GM19455 (cell line): ENCODE measurements at regions not wholly inside any gene's neighbourhood (a gene's known extent, or its start where the extent isn't known, plus 50 kb on each side); places are given as distances from the start of the nearest gene placed in this dataset.
"Not testable (repeated sequence)": the region's sequence is repeated elsewhere in the genome, so short reads cannot be mapped to it uniquely, and the experiment has no call there.

ENCODE experiments used
- ATAC-seq: cut with Tn5 transposase; IDR thresholded peaks from one replicate; pipeline ENCODE4 v1.9.1; 2021; ENCODE audit not compliant: unreplicated experiment

DNA sequence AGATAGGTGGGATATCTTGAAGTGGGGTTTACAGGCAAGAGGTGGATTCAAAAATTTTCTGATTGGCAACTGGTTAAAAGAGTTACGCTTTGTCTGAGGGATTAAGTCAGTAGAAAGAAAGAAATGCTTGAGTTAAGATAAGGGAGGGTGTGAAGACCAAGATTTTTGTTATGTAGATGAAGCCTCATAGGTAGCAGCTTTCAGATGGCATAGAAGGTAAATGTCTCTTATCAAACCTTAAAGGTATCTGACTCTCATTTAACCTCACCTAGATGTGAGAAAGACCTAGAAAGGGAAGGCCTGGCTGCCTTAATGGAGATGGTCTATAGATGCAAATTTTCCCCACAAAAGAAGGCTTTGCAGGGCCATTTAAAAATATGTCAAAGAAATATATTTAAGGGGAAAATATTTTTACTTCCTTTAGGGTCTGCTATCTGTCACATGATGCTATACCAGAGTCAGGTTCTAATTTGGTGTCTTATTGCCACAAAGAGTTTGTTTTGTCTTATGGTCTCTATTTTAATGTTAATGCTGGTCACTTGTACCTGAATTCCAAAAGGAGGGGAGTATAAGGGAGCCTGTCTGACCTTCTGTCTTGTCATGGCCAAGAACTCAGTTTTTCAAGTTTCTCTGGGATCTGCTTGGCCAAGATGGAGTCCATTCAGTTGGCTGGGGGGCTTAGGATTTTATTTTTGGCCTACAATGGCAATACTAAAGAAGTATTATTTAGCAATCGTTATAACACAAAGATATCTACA is 699.1 kb upstream of the AMOT start:
- no peak for ATAC-seq

DNA sequence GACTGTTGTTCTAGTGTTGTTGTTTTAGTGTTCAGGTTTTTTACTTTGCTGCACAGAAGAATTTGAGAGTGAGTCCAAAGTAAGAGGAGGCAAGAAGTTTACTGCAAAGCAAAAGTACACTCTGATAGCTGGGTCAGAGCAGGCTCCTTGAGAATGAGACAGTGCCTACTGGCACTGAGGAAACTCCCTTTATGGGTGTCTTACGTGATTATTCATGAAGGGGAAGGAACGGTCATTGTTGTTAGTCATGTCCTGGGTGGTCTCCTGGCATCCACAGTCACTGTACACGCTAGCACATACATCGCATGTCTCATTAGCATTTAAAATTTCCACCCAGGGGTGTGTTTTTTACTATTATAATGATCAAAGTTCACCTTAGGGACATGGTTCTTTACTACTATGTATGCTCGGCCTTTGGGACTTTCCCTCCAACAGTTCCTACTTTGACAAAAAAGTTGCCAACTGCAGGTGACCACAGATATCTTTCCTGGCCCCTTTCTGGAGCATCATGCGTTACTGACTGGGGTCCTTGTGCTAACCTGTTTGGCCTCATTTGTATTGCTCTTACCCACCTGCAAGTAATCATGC is 688.9 kb upstream of the AMOT start:
- no peak for ATAC-seq

DNA sequence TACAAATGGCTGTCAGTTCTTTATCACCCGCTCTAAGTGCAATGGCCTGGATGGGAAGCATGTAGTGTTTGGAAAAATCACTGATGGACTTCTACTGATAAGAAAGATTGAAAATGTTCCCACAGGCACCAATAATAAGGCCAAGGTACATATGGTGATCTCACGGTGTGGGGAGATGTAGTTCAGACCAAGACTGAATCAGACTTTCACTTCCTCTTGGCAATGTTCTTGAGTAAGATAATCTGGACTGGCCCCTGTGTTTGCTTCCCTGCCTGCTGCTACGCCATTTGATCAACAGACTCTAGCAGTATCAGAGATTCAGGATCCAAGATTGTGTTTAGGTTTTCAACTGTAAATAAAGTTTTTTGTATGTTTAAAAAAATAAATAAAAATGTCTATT is 682.2 kb upstream of the AMOT start:
- no peak for ATAC-seq

DNA sequence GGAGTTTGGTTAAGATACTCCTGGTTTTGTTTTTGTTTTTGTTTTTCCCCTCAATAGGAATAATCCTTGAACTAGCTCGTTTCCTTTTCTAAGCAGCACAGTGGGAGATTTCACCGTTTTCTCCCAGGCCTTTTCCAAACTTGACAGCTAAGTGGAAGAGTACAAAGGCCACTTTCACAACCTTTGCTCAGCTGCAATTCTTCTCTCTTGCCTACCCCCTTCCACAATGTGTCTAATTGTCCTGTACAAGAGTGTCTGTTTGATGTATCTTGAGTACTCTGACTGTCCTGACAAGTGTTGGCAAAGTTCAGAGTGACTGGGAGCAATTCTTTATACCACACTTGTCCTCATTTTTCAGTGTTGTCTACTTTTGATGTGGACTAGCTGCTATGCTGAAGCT is 674.3 kb upstream of the AMOT start:
- ATAC-seq, result no peak

DNA sequence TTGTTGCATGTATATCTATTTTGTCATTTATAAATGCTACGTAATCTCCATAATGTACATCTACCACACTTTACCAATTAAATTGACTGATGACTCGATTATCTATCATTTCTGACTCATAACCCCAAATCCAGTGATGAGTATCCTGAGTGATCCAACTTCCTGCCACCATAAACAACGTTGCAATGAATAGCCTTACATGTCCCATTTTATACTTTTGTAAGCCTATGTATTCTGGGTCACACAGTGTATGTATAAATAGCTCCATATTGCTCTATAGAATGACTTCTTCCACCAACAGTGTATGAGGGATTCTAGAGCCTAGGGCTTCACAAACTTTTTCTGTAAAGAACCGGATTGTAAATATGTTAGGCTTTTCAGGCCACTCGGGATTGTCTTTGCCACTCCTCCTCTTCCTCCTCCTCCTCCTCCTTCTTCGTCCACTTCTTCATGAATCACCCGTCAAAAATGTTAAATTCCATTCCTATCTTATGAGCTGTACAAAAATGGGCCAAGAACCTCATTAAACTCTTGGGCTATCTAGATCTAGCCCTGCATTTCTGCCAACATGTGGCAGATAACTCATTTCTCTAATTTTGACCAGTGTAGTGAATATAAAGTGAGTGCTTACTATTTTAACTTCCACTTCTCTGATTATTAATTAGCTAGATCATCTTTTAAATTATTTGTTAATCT is 672.2 kb upstream of the AMOT start:
- no peak for ATAC-seq

DNA sequence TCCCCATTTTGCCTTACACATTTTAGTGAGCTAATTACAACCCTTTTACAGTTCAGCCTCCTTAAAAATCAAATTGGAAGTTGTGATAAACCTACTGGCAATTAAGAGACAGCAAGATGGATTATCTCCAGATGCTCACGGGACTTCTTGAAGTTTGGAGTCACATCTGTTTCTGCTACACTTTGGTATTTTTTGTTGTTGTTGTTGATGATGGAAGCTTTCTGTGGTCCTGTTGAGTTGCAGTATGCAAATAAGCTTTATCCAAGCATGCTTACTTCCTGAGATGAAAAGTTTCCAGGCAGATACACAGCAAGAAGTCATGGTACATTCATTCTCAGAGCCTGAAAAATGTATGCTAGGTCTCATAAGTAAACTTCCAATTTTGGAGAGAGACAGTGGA is 670.0 kb upstream of the AMOT start:
- ATAC-seq, result no peak

DNA sequence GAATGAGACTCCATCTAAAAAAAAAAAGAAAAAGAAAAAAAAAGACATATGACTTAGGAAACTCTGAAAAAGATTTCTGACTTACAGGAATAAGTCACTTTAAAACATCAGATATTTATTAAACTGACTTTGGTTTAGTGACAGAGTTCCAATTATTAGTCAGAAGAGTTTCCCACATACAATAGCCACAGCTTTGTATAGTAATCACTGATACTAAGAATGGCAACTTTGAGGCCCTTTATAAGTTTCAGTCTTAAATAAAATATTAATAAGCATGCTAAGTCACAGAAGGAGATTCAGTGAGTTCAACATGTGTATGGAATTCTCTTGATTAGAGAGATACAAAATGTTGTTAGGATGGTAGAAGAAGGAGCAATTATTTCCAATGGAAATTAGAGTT is 652.3 kb upstream of the AMOT start:
- ATAC-seq, result no peak

DNA sequence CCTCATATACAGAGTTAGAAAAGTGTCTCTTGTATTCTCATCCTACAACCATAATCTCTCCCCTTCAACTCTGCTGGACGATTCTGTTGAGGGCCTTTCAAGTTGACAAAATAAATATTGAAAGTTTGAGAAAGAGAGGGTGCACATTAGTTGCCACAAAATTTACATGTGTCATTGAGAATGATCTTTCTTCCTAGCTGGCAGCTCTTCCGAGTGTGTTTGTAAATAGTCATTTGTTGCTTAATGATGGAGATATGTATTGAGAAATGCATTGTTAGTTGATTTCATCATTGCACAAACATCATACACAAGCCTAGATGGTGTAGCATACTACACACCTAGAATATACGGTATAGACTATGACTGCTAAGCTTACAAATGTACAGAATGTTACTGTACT is 632.8 kb upstream of the AMOT start:
- ATAC-seq, result no peak

DNA sequence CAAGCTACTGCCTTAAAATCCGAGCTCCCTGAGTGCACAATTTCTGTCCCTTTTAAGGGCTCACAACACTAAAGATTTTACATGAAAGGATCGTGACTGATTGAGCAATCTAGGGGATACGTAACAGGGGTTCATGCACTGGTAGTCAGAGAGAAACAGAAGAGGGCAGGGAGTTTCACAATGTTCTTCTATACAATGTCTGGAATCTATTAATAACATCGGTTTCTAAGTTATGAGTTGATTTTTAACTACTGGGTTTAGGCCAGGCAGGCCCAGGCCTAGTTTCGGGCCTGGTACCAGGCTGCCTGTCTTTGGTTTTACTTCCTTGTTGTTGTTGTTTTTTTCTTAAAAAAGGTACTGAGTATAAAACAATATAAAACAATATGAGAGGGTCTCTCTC is 632.4 kb upstream of the AMOT start:
- not testable (repeated sequence) for ATAC-seq

DNA sequence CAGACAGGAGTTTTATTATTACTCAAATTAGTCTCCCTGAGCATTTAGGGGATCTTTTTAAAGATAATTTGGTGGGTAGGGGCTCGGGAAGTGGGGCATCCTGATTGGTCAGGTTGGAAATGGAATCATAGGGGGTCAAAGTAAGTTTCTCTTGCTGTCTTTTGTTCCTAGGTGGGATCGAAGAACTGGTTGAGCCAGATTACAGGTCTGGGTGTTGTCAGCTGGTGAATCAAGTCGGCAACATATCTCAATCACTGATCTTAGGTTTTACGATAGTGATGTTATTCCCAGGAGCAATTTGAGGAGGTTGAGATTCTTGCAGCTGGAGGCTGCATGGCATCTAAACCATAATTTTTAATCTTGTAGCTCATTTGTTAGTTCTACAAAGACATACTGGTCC is 629.5 kb upstream of the AMOT start:
- ATAC-seq, result no peak

DNA sequence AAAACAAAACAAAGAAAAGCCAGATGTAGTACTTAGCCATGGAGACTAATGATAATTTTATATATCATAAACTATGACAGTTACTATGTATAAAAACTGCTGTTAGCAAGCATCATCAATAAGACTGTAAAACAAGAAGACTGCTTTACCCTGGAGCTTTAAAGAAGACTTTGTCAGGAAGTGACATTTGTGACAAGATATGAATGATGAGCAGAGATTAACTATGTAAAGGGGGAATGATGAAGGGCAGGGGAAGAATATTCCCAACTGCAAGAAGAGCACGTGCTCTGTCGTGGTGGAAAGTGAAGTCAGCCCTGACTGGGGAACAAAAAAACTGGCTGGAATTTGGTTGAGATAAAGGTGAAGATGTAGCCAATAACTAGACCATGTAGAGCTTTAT is 617.1 kb upstream of the AMOT start:
- ATAC-seq, result no peak

DNA sequence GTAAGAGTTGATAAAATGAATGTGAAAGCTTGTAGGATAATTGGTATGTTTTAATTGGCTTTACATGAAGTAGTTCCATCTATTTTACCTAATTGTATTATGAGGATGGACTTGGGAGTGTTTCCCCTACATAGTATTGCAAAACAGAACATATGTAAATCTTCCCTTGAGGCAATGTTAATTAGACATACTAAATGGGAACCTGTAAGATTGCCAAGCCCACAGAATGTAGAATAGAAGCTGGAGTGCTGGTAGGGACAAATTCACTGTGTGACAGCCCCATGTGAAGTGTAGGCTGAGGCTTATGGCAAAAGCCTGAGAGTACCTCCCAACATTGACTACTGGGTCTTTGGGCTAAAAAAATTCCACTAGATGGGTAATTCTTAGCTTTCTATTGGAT is 615.0 kb upstream of the AMOT start:
- ATAC-seq, result no peak

DNA sequence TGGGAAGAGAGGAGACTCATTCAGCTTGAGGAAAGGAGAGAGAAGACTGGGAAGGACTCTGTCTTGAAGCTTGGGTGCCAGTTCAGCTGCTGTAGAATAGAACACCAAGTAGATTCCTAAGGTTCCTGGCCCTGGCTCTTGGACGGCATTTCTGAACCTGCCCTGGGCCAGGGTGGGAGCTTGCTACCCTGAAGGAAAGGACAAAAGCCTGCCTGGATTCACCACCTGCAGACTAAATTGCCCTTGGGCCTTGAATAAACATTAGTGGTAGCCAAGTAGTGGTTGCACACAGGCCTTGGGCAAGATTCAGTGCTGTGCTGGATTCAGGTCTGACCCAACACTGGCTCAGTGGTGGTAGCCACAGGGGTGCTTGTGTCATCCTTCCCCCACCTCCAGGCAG is 588.4 kb upstream of the AMOT start:
- no peak for ATAC-seq

DNA sequence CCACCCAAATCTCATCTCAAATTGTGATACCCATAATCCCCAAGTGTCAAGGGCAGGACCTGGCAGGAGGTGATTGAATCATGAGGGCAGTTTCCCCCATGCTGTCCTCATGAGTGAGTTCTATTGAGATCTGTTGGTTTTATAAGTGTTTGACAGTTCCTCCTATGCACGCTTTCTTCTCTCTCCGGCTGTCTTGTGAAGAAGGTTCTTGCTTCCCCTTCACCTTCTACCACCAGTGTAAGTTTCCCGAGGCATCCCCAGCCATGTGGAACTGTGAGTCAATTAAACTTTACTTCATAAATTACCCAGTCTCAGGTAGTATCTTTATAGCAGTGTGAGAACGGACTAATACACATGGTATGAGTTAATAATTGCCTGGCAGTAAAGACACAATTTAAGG is 581.7 kb upstream of the AMOT start:
- ATAC-seq, result no peak

DNA sequence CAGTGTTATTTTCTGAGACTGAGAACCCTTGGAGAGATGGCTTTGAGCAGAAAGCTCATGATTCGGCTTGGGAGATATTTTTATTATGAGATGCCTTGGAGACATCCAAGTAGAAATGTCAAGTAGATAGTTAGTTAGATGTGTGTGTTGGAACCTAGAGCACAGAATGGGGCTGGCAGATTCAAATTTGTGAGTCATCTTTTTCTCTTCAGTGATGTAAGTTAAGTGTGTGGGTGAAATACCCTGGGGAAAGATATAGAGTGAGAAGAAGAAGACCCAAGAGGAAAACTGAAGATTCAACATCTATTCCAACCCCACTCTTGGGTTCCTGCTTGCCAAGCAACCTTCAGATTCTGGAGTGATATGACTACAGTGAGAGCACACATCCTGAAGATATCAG is 580.8 kb upstream of the AMOT start:
- ATAC-seq, result no peak

DNA sequence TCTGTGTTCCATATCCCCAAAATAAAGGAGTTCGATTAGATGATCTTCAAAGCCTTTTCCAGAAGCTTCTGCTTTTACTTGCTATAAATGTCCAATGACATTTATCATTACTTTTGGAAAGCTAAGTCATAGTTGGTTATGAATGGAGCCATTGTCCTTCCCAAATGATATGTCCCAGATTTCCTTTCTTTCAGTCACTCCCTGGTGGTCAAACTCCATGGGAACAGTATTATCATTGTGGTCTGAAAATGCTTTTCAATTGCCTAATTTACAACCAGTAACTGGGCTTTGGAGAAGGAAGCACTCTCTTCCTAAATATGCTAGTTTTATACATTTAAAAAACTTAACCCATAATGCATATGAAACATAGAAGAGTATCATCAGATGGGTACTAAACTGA is 571.5 kb upstream of the AMOT start:
- ATAC-seq, result no peak

DNA sequence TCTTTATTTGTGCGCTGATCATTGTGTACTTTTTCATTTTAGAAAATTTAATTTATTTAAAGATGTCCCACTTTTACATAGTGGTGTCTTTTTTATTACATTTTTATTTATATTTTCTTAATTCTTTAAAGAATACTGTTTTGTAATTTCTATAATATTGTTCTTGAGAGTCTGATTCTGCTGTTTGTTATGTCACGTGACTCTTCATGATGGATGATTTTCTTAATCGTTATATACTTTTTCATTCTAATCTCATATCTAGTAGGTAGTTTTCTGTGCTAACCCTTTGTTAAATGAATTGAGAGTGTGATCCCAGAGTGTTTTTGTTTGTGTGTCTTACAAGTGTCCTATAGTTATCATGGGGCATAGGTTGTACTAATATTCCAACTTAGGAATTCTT is 568.2 kb upstream of the AMOT start:
- ATAC-seq, result no peak

DNA sequence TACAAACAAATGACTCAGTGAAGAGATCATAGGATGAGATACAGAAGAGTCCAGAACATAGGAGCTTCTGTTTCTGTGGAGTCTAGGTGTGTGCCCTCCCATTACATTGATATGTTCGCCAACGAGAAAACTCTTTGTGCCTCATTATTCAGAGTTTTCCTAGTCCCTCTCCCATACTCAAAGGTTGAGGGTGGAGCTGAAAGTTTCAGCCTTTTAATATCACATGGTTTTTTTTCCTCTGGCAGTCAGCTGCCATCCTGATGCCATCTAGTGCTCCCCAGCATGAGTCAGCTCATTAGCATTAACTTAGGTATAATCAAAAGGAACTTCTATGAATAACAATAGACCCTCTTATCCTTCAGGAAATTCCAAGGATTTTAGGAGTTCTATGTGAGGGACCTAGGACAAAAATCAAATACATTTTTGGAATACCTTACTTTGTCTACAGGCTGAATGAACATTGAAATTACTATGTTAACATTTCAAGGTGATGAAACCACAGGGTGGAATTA is 559.6 kb upstream of the AMOT start:
- ATAC-seq, result no peak

DNA sequence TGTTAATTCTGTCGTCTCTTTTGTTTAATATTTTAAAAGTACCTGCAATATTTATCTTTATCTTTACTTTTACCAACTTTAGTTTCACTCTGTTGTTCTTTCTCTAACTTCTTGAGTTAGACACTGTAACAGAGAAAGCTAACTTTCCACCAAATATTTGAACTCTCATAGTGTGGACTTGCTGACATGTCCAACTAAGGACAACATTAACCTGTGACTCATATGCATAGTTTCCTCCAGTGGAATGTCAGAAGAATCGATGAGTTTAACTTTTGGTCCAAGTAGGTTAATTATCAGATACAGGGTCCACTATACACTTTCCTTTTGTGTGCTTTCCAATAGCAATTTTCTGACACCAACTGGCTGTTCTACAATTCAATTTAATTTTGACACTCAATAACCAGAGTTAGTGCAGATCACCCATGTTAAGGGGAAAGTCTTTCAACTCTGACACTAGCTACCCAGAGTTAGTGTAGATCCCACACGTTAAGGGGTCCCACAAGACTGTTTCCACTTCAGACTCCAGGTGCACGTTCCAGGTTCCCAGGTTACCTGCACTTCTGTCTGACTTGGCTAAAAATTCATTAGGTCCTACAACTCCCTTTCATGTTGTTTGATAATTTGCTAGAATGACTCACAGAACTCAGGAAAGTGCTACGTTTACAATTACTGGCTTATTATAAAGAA is 559.0 kb upstream of the AMOT start:
- ATAC-seq, result no peak

DNA sequence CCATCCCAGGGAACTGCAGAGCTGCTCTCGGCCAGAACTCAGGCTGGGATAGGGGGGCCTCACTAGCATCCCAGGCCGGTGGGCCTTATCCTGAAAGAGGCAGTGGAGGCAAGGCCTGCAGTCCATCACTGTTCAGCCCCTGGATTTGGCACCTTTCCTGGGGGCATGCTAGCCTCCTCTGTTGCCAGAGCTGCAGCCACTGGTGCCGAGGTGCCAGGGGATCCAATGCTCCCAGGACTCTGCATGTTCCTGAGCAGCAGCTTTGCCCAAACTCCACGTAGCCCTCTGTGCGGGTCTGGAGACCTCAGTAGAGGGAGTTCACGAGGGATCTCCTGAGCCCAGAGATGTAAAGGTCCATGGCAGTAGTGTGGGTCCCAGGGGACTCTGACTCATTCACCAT is 551.7 kb upstream of the AMOT start:
- no peak for ATAC-seq

DNA sequence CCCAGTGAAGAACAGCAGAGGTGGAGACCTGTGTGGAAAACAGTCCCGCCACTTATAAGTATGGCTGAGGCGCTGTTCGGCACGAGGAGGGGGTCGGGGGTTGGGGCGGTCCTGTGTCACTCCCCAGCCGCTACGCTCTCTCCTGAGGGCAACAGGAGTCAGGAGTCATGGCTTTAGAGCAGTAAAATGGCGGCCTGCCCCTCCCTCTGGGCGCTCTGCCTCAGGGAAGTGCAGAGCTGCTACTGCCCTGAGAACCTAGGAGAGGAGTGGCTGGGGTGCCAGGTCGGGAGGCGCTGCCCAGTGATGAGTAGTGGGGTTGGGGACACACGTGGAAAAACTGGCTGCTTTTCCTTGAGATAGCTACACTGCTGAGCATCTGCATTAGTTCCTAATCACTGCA is 551.2 kb upstream of the AMOT start:
- ATAC-seq, result no peak

DNA sequence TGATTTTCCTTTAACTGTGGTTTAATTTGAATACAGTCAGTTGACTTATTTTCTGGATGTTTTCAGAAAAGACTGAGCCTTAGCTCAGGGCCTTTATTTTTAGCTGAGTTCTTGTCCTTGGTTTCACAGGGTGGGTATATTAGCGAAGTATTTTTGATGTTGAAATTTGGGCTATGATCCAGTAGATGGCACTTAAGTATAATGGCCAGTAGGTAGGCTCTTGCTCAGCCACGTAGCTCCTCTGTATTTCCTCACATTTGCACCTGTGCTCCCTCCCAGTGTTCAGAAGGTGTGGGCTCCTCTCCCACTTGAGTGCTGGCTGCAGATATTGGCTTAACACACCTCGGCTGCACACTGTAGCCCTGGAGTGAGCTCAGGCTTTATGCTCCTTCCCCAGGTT is 549.9 kb upstream of the AMOT start:
- no peak for ATAC-seq
